Coronary artery (tissue), 2 donors: ENCODE measurements at regions not wholly inside any gene's neighbourhood (a gene's known extent, or its start where the extent isn't known, plus 50 kb on each side); places are given as distances from the start of the nearest gene placed in this dataset.

Experiments
- DNase-seq: peaks from one replicate; pipeline ENCODE4 v3.0.0-alpha.2; 2017; ENCODE audit warnings: low spot score
- H3K27ac ChIP-seq, 2 donors: fragments of 200-600 bp; sonication (generic); one replicate each; pipeline ENCODE4 v1.5.1; 2016 to 2019
- H3K4me3 ChIP-seq: fragments of 200-600 bp; sonication (generic); 2 replicates; pipeline ENCODE4 v1.5.1; 2016; ENCODE audit warnings: mild to moderate bottlenecking, moderate library complexity
- TF ChIP-seq, protein P1 (sequence below): fragments of 200-600 bp; sonication (generic); IDR thresholded peaks from one replicate; pipeline ENCODE4 v1.5.1; 2019; ENCODE audit warnings: antibody characterized with exemption

DNA sequence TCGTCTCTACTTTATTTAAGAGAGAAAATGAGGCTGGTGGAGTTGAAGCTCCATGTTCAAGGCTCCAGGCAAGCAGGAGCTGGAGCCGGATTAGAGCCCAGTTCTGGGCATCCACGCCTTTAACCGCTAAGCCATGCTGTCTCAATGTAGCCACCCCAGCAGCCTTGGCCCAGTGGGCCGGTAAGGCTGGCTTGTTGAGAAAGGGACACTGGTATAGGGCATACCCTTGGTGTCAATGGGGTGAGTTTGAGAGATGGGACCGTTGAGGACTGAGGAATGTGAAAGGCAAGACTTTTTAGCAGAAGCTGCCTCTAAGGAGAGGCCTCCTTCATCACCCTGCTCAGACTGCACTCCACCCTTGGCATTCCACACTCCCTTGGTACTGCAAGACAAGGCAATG lies 147.4 kb downstream of the CYLD start:
- no peak for DNase-seq
- Histone ChIP-seq H3K27ac (no peak overlapping the region), H3K4me3 (no peak overlapping the region)
- TF ChIP-seq, protein P1, sequence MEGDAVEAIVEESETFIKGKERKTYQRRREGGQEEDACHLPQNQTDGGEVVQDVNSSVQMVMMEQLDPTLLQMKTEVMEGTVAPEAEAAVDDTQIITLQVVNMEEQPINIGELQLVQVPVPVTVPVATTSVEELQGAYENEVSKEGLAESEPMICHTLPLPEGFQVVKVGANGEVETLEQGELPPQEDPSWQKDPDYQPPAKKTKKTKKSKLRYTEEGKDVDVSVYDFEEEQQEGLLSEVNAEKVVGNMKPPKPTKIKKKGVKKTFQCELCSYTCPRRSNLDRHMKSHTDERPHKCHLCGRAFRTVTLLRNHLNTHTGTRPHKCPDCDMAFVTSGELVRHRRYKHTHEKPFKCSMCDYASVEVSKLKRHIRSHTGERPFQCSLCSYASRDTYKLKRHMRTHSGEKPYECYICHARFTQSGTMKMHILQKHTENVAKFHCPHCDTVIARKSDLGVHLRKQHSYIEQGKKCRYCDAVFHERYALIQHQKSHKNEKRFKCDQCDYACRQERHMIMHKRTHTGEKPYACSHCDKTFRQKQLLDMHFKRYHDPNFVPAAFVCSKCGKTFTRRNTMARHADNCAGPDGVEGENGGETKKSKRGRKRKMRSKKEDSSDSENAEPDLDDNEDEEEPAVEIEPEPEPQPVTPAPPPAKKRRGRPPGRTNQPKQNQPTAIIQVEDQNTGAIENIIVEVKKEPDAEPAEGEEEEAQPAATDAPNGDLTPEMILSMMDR: no peak

DNA sequence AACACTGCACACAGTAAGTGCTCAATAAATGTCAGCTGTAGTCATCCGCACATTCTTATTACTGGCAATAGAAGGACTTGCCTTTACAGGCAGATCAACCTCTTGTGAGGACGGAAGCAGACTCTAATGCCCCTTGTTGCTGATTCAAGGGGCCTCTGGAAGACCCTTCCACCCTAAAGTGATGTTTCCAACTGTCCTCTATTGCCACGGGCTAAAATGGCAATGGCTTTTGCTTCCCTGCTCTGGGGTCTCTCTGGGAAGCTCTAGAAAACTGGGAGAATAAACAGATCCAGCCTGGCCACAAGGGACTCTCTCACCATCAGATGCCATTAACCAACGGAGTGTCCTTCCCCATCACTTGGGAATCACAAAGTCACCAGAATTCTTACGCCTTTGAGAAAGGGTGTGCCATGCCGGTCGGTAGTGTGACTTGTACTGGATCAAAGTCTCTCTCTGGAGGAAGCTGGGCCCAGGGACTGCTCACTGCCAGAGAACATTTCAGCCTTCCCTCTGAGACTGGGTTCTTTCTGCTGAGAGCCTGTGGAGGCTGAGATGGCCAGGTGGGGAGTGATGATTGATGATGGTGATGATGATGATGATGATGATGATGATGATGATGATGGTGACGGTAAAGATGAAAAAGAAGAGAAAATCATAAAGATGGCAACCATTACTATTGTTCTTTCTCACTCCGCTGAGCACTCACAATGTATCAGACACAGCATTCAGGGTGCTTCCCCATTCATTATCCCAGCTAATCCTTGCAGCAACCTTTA lies 146.8 kb downstream of the CYLD start:
- TF ChIP-seq, protein P1: no peak
- DNase-seq: no peak
- Histone ChIP-seq H3K27ac (no peak overlapping the region), H3K4me3 (no peak overlapping the region)

DNA sequence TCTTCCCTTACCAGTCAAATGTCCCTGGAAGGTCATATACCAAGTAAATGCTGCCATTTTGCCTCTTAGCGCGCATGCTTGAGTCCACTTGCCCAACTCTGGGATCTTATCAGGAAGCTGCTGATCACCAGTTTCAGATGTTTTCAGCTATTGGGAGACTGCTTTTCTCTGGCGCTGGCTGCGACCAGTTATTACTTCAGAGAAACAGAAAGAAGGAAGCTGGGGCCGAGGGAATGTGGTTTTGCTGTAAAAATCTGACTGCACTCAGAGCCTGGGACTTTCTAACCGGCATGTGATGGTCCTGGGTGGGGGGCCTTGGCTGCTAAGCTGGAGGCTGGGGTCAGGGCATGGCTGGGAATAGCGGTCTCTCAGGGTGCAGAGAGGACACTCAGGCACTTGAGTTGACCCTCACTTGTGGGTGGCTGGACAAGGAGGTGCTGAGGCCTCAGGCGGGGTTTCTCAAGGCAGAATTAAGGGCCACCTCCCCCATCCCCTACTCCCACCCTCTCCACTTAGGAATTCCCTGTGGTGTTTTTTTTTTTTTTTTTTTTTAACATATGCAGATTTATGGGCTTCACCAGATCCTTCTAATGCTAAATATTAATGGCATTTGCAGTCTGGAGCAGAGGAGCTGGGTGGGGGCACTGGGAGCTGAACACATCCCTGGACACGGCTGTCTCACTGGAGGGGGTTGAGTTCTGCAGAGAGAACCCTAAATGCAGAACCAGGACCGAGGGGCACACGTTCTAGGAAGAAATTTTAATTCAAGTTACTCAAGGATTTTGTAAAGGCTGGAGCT lies 145.8 kb downstream of the CYLD start:
- no peak for DNase-seq
- H3K4me3 ChIP-seq: no peak overlapping the region
- H3K27ac ChIP-seq: no peak overlapping the region
- TF ChIP-seq, protein P1: no peak

DNA sequence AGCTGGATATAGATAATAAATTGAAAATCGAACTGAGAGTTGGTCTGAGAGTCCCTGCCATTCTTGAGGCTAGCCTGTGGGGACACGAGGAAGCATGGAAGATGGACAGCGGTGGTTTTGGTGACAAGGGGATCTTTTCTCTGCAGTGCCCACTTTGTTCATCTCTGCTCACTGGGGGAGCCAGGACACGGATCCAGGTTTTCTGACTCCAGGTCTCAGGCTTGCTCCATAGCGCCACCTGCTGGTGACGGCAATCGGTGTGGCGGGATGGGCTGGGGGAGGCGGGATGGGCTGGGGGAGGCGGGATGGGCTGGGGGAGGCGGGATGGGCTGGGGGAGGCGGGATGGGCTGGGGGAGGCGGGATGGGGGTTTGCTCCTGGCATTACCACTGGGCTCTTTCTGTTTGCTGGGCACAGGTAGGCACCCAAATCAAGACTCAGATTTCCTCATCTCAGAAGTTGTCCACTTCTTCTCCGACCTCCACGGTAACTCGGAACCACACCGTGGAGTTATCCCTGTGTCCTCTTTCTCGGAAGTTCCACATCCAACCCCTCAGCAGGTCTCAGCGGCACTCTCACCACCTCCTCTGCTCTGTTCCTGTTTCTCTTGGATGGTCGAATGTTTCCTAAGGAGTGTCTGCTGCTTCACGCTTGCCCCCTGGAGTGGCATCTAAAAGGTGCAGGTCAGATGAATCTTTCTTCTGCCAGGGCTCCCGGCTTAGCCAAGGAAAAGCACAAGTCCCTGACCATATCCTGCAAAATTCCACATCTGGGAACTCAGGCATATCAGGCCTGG lies 142.4 kb downstream of the CYLD start:
- DNase-seq: no peak
- Histone ChIP-seq H3K27ac (no peak overlapping the region), H3K4me3 (no peak overlapping the region)
- TF ChIP-seq, protein P1: no peak

DNA sequence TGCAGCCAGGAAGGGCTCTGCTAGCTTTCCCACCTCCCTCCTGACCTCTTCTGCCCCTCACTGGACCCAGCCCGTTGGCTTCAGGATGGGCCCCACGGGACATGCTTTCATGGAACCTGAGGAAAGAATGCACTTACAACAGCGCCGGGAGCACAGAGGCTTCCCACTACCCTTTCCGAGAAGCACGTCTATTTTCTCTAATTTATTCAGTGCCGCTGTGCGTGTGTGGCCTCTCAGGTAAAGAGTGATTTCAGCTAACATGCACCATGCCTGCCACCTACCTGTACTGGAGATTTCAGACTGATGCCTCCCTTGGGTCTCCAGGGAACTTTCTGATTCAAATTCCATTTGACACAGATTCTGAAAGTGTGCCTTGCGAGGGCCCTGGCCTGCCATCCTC lies 140.1 kb downstream of the CYLD start:
- DNase-seq: no peak

DNA sequence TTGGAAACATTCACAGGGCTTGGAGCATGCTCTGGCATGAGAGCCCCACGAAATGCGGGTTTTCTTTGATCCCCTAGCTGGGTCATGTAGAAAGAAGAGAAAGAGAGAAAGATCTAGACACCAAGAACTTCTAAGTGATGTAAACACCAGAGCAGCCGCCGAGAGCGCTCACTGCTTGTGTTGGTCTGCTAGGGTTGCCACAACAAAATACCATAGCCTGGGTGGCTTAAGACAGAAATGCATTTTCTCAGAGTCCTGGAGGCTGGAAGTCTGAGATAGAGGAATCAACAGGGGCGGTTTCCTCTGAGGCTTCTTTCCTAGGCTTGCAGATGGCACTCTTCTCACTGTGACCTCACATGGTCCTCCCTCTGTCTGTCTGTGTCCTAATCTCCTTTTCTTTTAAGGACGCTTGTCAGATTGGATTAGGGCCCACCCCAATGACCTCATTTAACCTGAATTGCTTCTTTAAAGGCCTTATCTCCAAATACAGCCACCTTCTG lies 139.5 kb downstream of the CYLD start:
- no peak overlapping the region for H3K4me3 ChIP-seq
- no peak for DNase-seq
- TF ChIP-seq, protein P1: no peak
- no peak overlapping the region for H3K27ac ChIP-seq

More for the DNA sequence above, 140.1 kb downstream of the CYLD start:
- Histone ChIP-seq H3K27ac (no peak overlapping the region), H3K4me3 (no peak overlapping the region)
- TF ChIP-seq, protein P1: no peak
